Fibroblast of skin of scalp (primary cell): ENCODE measurements at regions not wholly inside any gene's neighbourhood (a gene's known extent, or its start where the extent isn't known, plus 50 kb on each side); places are given as distances from the start of the nearest gene placed in this dataset.

Experiments used
- DNase-seq: peaks from one replicate; pipeline ENCODE4 v3.0.0-alpha.2; 2013

- no peak for DNase-seq
Observed at GRCh38 chr19:30890033-30890432, 459.2 kb downstream of the TSHZ3 start.

DNA sequence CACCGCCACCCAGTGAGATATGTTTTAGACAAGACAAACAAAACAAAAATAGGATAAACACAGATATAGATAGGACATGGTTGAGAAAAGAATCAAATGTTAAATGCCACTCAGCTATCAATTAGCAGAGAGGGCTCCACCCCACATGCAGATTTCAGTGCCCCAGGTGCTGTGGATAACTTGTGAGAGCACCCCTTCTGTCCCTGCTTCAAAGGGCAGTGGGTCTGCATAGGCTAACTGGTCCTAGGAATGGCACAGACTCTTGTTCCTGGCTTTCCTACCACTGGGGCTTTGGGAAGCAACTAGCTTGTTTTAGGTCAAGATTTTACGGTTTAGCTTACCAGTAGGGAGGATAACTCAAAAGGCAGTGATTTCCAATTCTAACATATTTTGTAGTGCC is 460.3 kb downstream of the TSHZ3 start:
- no peak for DNase-seq

DNA sequence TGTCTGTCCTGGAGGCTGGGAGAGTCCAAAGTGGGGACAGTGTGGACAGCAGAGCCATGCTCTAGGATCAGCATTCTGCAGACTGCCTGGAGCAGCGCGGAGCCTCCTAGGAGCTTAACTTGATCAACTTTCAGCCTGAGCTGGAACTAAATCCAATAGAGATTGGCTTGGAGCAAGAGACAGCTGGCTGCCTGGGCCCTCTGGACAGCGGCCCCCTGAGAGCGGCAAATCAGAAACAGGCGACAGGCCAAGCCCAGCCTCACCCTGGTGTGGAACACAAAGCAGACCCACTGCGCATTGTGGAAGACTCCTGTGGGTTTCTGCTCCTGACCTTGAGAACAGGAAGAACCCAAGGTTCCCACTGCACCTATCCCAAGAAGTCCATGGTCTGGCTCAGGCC is 462.2 kb downstream of the TSHZ3 start:
- no peak for DNase-seq

DNA sequence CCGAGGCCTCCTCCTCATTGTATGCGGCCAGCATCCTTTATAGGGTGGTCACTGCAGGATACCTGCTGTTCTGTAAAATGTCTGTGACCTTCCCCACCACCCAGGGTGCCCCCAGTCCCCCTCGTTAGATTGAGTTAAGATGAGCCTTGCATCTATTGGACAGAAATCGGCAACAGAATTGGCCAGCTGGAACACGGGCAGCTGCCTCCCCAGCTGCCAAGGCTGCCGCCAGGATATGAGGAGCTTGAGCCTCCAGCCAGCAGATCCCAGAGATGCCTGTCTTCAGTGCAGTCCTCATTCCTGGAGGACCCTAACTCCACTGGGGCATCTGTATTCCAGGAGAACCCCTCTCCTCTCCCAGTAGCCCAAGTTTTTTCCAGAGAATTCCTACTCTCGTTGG is 463.0 kb downstream of the TSHZ3 start:
- DNase-seq = no peak

DNA sequence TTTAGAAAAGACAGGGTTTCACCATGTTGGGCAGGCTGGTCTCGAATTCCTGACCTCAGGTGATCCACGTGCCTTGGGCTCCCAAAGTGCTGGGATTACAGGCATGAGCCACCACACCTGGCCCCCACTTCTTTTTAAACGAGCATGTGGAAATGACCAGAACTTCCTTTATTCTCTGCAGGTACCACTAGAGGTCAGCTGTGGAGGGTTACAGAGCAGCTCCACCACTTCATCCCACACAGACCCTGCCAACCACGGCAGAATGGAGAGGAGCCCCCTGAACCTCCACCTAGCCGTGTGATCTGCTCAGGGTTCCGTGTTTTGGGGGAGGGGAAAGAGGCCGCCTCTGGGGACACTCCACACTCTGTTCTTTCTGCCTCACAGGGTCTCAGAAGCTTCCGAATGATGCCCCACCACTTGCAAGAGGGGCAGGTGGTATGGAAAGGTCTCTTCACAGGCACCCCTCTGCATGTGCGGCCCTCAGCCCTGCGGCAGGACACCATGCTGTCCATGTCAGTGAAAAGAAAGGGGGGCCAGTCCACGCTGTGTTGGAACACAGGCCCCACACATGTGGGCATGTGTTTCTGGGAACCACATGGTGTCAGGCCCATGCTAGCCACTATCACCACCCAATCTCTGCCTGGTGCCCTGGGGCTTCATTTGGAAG is 465.0 kb downstream of the TSHZ3 start:
- DNase-seq = no peak

GRCh38 chr19:30883071-30883470 is 466.2 kb downstream of the TSHZ3 start:
- DNase-seq = no peak

- DNase-seq = no peak
Observed at GRCh38 chr19:30882411-30883005, 466.7 kb downstream of the TSHZ3 start.

GRCh38 chr19:30881930-30882329 is 467.3 kb downstream of the TSHZ3 start:
- no peak for DNase-seq

DNA sequence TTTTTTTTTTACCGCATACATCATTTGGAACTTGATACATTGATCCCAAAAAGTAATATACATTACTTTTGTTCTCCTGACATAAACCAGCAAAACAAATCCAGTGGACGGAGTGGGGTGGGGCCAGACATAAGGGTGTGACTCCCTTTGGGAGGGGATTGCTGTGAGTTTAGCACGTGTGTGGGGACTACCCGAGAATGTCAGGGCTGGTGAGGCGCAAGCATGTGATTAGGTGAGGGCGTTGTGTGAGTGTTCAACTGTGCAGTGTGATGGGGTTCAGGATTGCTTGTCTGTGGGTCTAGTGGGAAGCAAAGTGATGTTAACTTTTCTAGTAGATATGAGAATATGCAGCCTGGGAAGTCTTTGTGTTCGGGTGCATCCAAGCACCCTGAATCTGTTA is 468.0 kb downstream of the TSHZ3 start:
- no peak for DNase-seq

GRCh38 chr19:30880551-30880950 is 468.7 kb downstream of the TSHZ3 start:
- no peak for DNase-seq

DNA sequence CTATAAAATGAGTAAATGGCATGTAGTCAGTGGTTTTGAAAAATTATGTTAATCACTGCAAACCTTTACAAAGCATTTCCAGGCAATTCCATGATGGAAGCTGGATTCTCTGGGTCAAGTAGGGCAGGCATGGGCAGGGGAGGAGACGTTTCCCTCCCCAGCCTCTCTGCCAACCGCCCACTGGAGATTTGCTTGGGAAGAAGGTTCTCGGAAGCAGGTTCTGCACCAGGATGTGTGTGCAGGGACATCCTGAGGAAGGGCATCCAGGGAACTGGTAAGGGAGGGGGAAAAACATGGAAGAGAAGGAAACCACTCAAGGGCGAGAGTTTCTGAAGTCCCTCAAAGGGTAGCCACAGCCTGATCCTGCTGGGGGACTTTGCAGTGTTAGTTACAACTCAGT is 469.1 kb downstream of the TSHZ3 start:
- no peak for DNase-seq

- DNase-seq = no peak
Observed at GRCh38 chr19:30879736-30880135, 469.5 kb downstream of the TSHZ3 start.

- DNase-seq = no peak
Observed at GRCh38 chr19:30879225-30879624, 470.0 kb downstream of the TSHZ3 start.

DNA sequence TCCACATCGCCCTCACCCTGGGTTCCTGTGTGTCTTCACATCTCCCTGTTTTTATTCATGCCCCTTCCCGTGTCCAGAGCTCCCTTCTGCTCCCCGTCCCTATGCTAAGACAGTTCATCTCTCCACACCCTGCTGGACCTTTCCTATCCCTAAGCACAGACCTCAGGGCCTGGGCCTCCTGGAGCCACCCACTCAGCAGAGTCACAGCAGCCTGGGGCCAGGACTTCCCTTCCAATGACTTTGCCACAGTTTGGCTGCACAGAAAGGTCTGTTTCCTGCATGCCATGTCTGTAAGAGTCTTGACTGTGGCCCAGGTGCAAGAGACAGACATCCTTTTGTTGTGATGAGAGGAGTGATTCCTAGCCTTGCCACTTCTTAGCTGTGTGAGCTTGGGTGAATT is 470.7 kb downstream of the TSHZ3 start:
- DNase-seq = no peak

DNA sequence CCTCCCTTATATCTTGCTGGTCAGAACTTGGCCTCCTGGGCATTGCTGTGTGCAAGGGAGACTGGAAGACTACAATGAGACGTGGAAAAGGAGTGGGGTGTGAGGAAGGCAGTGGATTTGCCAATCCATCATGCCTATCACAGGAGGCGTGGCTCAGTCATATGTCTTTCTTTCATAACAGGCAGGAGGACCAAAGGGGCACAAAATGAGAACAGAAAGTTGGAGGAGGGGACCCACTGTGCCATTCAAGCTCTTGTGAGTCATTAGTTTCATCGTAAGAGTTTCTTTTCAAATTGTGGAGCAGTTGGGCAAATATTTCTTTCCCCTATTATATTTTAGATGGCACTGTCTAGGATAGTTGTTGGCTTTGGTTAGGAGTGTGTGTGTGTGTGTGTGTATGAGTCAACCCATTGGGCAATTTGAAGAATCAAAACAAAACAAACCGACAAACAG is 471.5 kb downstream of the TSHZ3 start:
- no peak for DNase-seq

DNA sequence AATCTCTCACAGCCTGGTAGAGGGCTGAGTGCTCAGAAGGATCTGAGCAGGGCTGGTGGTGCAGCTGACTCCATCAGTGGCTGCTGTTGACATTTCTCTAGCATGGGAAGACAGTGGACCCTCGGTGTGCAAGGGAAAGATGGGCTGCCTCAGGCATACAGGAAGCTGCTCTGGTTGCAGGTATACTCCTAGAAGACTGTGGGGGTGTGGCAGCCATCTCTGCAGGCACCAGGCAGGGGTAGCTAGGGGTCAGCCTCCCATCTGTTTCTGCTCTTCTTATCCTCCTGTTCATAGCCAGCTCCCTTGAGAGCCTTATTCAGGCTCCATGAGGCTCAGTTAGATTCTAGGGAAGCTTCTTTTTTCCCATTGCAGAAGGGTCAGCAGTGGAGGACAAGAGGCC is 475.5 kb downstream of the TSHZ3 start:
- no peak for DNase-seq

DNA sequence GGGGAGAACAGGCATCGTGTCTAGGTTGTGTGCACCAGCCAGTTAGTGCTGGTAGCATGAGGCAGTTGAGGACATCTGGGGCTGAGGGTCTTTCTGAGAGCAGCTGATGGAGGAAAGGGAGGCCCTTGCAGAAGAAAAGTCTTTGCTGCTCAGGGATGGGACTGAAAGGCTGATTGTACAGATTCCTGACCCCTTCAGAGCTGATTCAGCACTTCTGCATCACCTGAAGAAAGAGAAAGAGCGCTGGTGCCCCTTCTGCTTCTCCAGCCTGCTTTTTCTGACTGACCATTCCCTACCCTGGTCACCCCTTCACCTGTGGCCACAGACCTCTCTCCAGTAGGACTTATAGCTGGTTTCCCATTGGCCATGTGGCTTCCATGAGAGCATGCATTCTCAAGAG is 476.2 kb downstream of the TSHZ3 start:
- no peak for DNase-seq

DNA sequence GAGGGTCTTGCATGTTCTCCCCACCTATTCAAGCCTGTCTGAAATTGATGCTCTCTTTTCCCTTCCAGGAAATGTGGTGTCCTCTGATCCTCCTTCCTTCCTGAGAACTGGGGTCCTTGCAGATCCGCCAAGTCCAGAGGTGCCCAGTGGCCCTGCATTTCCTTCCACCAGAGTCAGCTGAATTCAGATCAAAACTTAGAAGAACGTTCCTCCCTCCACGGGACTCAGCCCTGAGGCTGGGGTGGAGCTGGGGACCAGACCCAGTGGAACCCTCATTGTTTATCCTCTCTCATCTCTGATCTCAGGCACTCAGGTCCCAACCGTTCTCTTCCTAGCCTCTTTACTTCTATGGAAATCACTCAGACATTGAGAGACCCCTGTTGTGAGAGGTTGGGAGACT is 477.3 kb downstream of the TSHZ3 start:
- no peak for DNase-seq

- peak; percentile 57 for DNase-seq
Observed at GRCh38 chr19:30870876-30871275, 478.4 kb downstream of the TSHZ3 start.

GRCh38 chr19:30865511-30865910 is 483.7 kb downstream of the TSHZ3 start:
- no peak for DNase-seq

DNA sequence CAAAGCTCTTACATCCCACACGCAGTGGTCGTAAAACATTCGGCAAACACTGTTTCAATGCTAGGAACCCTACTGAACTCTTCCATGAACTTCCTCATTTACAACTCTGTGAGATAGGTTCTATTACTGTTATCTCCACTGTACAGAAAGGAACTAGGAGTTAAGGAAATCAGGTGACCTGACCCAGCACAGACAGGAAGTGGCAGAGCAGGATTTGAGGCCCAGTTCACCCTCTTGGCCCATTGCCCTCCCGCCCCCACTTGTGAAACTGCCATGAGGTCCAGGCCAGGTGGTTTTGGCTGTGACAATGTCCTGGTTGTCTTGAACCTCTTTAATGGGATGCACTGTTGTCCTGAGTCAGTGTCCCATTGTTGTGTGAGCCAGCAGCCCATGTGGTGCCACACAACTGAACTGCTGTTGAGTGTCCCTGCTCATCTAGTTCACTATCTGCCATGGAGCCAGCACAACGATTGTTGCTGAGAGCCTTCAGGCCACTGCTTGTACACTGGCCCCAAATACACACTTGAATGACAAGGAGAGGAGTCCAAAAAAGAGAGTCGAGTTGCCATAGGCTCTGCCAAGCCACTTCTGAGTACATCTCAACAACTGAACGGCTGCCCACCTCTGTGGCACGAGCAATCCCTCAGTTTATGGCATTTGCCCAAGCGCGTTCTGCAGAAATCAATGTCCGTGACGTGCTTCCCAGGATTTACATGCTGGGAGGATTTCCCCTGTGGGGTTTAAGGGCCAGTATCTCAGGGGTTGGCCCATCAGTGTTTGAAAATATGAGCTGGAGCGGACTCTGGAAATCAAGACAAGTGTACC is 484.6 kb downstream of the TSHZ3 start:
- DNase-seq = no peak

- DNase-seq = no peak
Observed at GRCh38 chr19:30862876-30863275, 486.4 kb downstream of the TSHZ3 start.

- no peak for DNase-seq
Observed at GRCh38 chr19:30861919-30862318, 487.3 kb downstream of the TSHZ3 start.

DNA sequence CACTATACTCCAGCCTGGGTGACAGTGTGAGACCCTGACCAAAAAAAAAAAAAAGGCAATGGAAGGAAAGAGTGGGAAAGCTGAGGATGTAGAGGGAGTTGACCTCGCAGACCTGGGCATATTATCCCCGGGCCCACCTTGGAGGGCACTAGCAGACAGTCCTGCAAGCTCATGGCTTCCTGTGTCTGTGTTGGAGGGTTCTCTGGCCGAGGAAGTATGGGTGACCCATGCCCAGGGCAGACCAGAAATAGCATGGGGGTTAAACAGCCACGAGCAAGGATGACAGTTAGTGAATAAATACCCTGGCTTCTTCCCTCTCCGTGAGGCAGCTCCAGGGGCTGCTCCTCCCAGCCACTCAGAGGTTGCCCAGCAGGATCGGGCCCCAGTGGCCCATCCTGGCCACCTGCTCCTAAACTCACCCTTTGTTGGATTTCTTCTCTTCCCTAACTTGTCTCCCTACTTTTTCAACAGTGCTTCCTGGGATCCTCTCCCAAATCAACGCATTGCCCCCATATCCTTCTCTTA is 485.8 kb downstream of the ZNF536 start:
- DNase-seq = no peak
